Right lobe of liver (tissue), 4 donors: ENCODE measurements at regions not wholly inside any gene's neighbourhood (a gene's known extent, or its start where the extent isn't known, plus 50 kb on each side); places are given as distances from the start of the nearest gene placed in this dataset.

Experiments used
- CTCF ChIP-seq, 4 donors: fragments of 200-600 bp in 3 of 4; fragments of 450-650 bp in 1 of 4; IDR thresholded peaks; one replicate each; pipeline versions ENCODE4 v1.5.1 to v1.8.0; 2016 to 2022; ENCODE audit warnings: antibody characterized with exemption in 4 of 4, mild to moderate bottlenecking in 2 of 4
- POLR2A ChIP-seq: fragments of 450-650 bp; IDR thresholded peaks from one replicate; pipeline ENCODE4 v1.6.1; 2017; ENCODE audit warnings: antibody characterized with exemption, mild to moderate bottlenecking
- donor health status: DM: no; HTN: no; CAD: no.
- donor health status: DM: no; HTN: no; CAD: no.
- donor health status: DM: no; HTN: yes; CAD: no.

DNA sequence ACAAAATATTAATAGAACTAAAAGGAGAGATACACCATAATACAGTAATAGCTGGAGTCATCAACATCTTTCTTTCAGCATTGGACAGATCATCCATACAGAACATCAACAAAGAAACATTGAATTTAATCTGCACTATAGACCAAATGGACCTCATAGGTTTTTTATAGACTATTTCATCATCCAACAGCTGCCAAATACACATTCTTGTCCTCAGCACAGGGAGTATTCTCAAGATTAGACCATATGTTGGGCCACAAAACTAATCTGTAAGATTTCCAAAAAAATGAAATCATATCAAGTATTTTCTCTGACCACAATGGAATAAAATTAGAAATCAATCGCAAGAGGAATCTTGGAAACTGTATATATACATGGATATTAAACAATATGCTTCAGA, 86.9 kb downstream of the FSCB start:
- TF ChIP-seq CTCF (IDR thresholded peaks at IDR 0.05) (no peak), POLR2A (no peak)
